NOMO-1 treated with dmso at 0.1 percent for 144 hours (cell line): ENCODE measurements at regions not wholly inside any gene's neighbourhood (a gene's known extent, or its start where the extent isn't known, plus 50 kb on each side); places are given as distances from the start of the nearest gene placed in this dataset.
A peak's percentile ranks its signal among the peaks of the same experiment; 100 is the strongest.

Experiments used
- DNase-seq: peaks from one replicate; lab custom pipeline; 2025; ENCODE audit not compliant: unreplicated experiment; lab: John Stamatoyannopoulos, UW

GRCh38 chr12:45623221-45623620, 106.3 kb upstream of the ARID2 start:
- DNase-seq: no peak

- DNase-seq: no peak
Measured at GRCh38 chr12:45623940-45624339, 105.6 kb upstream of the ARID2 start.

- DNase-seq: no peak
Measured at GRCh38 chr12:45626965-45627364, 102.5 kb upstream of the ARID2 start.

- DNase-seq: no peak
Measured at GRCh38 chr12:45627407-45628069, 102.0 kb upstream of the ARID2 start.

GRCh38 chr12:45629292-45629691, 100.2 kb upstream of the ARID2 start:
- no peak for DNase-seq

- no peak for DNase-seq
Measured at GRCh38 chr12:45633733-45634132, 95.8 kb upstream of the ARID2 start.

GRCh38 chr12:45634273-45634917, 95.1 kb upstream of the ARID2 start:
- DNase-seq: no peak

GRCh38 chr12:45637242-45637641, 92.3 kb upstream of the ARID2 start:
- DNase-seq: no peak

- DNase-seq: no peak
Measured at GRCh38 chr12:45637706-45638105, 91.8 kb upstream of the ARID2 start.

- DNase-seq: no peak
Measured at GRCh38 chr12:45638386-45638785, 91.1 kb upstream of the ARID2 start.

- peak; percentile 85 for DNase-seq
Measured at GRCh38 chr12:45644541-45644940, 85.0 kb upstream of the ARID2 start.

GRCh38 chr12:45646851-45647581, 82.5 kb upstream of the ARID2 start:
- no peak for DNase-seq

- DNase-seq: no peak
Measured at GRCh38 chr12:45648070-45648469, 81.4 kb upstream of the ARID2 start.

GRCh38 chr12:45651029-45651428, 78.5 kb upstream of the ARID2 start:
- DNase-seq: no peak

- DNase-seq: no peak
Measured at GRCh38 chr12:45654002-45654665, 75.4 kb upstream of the ARID2 start.

- DNase-seq: no peak
Measured at GRCh38 chr12:45655186-45655585, 74.3 kb upstream of the ARID2 start.

- peak; percentile 57 for DNase-seq
Measured at GRCh38 chr12:45655743-45656142, 73.8 kb upstream of the ARID2 start.

- peak; percentile 74 for DNase-seq
Measured at GRCh38 chr12:45658020-45658419, 71.5 kb upstream of the ARID2 start.

GRCh38 chr12:45660330-45660729, 69.2 kb upstream of the ARID2 start:
- DNase-seq: no peak

GRCh38 chr12:45663455-45663854, 66.1 kb upstream of the ARID2 start:
- DNase-seq: no peak

- no peak for DNase-seq
Measured at GRCh38 chr12:45665941-45666340, 63.6 kb upstream of the ARID2 start.

GRCh38 chr12:45666396-45666795, 63.1 kb upstream of the ARID2 start:
- no peak for DNase-seq
